ENCODE measurements at regions not wholly inside any gene's neighbourhood (a gene's known extent, or its start where the extent isn't known, plus 50 kb on each side); places are given as distances from the start of the nearest gene placed in this dataset.

- no peak overlapping the region for H3K4me3 ChIP-seq (ENCODE audit: low read depth, low read length)
- DNase-seq (ENCODE audit: low read depth), result no peak
- no peak for TF ChIP-seq CTCF (IDR thresholded peaks at IDR 0.05; ENCODE audit: insufficient read depth, low read length)
These were observed 100.0 kb upstream of the MED13 start for GRCh38 chr17:62164747-62165722.

DNA sequence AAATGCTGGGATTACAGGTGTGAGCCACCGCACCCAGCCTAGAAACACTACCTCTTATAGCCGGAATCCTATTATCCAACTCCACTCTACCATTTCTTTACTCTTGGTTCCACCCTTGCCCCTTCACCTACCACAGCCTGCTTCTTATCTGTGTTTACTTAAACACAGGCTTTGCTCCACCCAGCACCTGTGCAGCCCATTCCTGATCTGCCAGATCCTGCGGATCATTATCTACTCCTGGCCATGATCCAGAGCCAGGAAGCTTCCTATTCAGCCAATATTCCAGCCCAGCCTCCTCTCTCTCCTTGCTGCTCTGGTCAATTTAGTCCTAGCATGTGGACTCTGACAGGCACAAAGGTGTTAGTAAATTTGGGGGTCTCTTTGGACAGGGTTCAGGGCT is 98.8 kb upstream of the MED13 start:
- no peak for DNase-seq (ENCODE audit: low read depth)
- no peak for TF ChIP-seq CTCF (IDR thresholded peaks at IDR 0.05; ENCODE audit: insufficient read depth, low read length)

GRCh38 chr17:62162898-62163297 is 97.8 kb upstream of the MED13 start:
- no peak for TF ChIP-seq CTCF (IDR thresholded peaks at IDR 0.05; ENCODE audit: insufficient read depth, low read length)
- no peak for DNase-seq (ENCODE audit: low read depth)

More for the DNA sequence above, 98.8 kb upstream of the MED13 start:
- H3K4me3 ChIP-seq (ENCODE audit: low read depth, low read length), result no peak overlapping the region

GRCh38 chr17:62161405-62162148 is 96.5 kb upstream of the MED13 start:
- no peak for TF ChIP-seq CTCF (IDR thresholded peaks at IDR 0.05; ENCODE audit: insufficient read depth, low read length)
- H3K4me3 ChIP-seq (ENCODE audit: low read depth, low read length), result no peak overlapping the region
- DNase-seq (ENCODE audit: low read depth), result no peak

More at GRCh38 chr17:62162898-62163297, 97.8 kb upstream of the MED13 start:
- no peak overlapping the region for H3K4me3 ChIP-seq (ENCODE audit: low read depth, low read length)

- no peak for DNase-seq (ENCODE audit: low read depth)
- H3K4me3 ChIP-seq (ENCODE audit: low read depth, low read length), result no peak overlapping the region
- TF ChIP-seq CTCF (IDR thresholded peaks at IDR 0.05; ENCODE audit: insufficient read depth, low read length), result no peak
These were observed 95.7 kb upstream of the MED13 start for GRCh38 chr17:62160816-62161215.

DNA sequence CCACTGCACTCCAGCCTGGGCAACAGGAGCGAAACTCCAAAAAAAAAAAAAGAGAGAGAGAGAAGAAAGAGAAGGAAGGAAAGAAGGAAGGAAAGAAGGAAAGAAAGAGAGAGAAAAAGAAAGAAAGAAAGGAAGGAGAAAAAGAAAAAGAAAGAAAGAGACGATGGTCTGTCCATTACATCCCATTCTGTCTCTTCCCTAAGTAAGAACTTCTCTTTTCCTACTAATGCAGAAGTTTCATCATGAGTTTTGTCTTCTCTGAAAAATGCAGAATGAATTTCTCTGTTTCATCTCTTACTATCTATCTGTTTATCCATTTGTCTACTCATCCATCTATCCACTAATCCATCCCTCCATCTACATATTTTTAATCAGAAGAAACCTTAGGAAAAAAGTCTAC is 94.9 kb upstream of the MED13 start:
- H3K4me3 ChIP-seq (ENCODE audit: low read depth, low read length), result no peak overlapping the region
- DNase-seq (ENCODE audit: low read depth), result no peak
- no peak for TF ChIP-seq CTCF (IDR thresholded peaks at IDR 0.05; ENCODE audit: insufficient read depth, low read length)

Measured in fibroblast of the aortic adventitia (primary cell).